ENCODE measurements at regions not wholly inside any gene's neighbourhood (a gene's known extent, or its start where the extent isn't known, plus 50 kb on each side); places are given as distances from the start of the nearest gene placed in this dataset.

DNA sequence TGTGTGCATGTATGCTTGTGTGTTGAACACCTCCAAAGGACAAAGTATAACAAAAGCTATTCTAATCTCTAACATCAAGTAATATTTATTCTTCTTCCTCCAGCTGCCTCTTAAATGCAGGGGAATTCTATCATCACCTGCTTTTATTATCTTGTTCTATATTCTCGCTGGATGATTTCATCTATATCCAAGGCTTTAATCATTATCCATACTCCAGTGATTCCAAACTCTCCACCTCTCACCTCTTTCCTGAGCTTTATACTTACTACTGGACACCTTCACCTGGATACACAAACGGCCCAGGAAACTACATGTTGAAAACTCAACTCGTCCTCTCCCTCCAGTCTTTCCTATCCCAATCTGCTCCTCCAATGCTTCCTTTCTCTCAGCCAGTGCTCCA lies 418.6 kb downstream of the KLF5 start:
- H3K4me1 ChIP-seq: no peaks in the 10 kb centered on the region
- no peaks in the 10 kb centered on the region for H3K27me3 ChIP-seq (replicated peaks; ENCODE audit: control insufficient read depth, insufficient read depth, low read length)
- no peaks in the 10 kb centered on the region for H3K4me1 Mint-ChIP-seq (ENCODE audit: low read depth, unreplicated experiment)
- H3K9me3 ChIP-seq: no peaks in the 10 kb centered on the region
- no peak overlapping the region for H3K27ac Mint-ChIP-seq (ENCODE audit: unreplicated experiment)
- H3K9me3 Mint-ChIP-seq (ENCODE audit: unreplicated experiment): peaks cover 6% of the 10 kb centered on the region
- H3K27me3 Mint-ChIP-seq (ENCODE audit: insufficient read depth, unreplicated experiment): no peaks in the 10 kb centered on the region
- BruUV-seq (replicated peaks): no TSS peak
- H3K4me3 Mint-ChIP-seq (ENCODE audit: unreplicated experiment): no peak overlapping the region
- TF ChIP-seq, protein P1, sequence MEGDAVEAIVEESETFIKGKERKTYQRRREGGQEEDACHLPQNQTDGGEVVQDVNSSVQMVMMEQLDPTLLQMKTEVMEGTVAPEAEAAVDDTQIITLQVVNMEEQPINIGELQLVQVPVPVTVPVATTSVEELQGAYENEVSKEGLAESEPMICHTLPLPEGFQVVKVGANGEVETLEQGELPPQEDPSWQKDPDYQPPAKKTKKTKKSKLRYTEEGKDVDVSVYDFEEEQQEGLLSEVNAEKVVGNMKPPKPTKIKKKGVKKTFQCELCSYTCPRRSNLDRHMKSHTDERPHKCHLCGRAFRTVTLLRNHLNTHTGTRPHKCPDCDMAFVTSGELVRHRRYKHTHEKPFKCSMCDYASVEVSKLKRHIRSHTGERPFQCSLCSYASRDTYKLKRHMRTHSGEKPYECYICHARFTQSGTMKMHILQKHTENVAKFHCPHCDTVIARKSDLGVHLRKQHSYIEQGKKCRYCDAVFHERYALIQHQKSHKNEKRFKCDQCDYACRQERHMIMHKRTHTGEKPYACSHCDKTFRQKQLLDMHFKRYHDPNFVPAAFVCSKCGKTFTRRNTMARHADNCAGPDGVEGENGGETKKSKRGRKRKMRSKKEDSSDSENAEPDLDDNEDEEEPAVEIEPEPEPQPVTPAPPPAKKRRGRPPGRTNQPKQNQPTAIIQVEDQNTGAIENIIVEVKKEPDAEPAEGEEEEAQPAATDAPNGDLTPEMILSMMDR (IDR thresholded peaks at IDR 0.05; ENCODE audit: insufficient read depth in 1 of 2, low read depth in 1 of 2, low read length in 1 of 2, severe bottlenecking in 1 of 2, unreplicated experiment in 1 of 2): no peak
- intact Hi-C loops (cut with micrococcal nuclease; ENCODE audit: unreplicated experiment): no loop called here
- no peak for DNase-seq
- POLR2A ChIA-PET: interaction anchor here (0.6 kb wide), 1 partner anchor 228 kb away, joined by 3 read pairs; no protein-coding TSS in a partner anchor
- H3K36me3 ChIP-seq (ENCODE audit: control insufficient read depth, insufficient read depth, low read length): no peaks in the 10 kb centered on the region
- CTCF ChIA-PET: no interaction called here
- H3K36me3 Mint-ChIP-seq (ENCODE audit: insufficient read depth, unreplicated experiment): no peaks in the 10 kb centered on the region
- no peak overlapping the region for H3K4me3 ChIP-seq (ENCODE audit: low read depth, low read length)

DNA sequence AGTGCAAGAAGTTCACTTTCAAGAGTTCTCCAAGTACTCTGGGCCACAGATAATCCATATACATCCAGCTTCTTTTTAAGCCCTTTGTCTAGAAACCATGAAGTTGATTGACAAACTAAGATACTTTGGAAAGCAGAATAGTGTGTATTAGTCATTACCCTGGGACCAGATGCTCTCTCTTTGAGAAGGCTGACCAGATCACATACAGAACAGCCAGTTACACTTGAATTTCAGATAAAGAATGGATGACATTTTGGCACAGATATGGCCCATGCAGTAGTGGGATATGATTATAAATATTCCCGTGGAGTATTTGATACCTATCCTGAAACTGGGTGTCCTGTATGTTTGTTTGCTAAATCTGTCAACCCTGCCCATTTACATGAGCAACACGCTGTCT lies 414.2 kb downstream of the KLF5 start:
- Mint-ChIP-seq H3K27me3 (ENCODE audit: insufficient read depth, unreplicated experiment) (no peaks in the 10 kb centered on the region), H3K36me3 (ENCODE audit: insufficient read depth, unreplicated experiment) (no peaks in the 10 kb centered on the region), H3K9me3 (ENCODE audit: unreplicated experiment) (peaks cover 16% of the 10 kb centered on the region), H3K4me3 (ENCODE audit: unreplicated experiment) (no peak overlapping the region), H3K4me1 (ENCODE audit: low read depth, unreplicated experiment) (no peaks in the 10 kb centered on the region), H3K27ac (ENCODE audit: unreplicated experiment) (no peak overlapping the region)
- DNase-seq: no peak
- Histone ChIP-seq H3K4me3 (ENCODE audit: low read depth, low read length) (no peak overlapping the region), H3K9me3 (no peaks in the 10 kb centered on the region; the same call in 1 of the 2 replicates), H3K27me3 (replicated peaks; ENCODE audit: control insufficient read depth, insufficient read depth, low read length) (no peaks in the 10 kb centered on the region), H3K36me3 (ENCODE audit: control insufficient read depth, insufficient read depth, low read length) (no peaks in the 10 kb centered on the region), H3K4me1 (no peaks in the 10 kb centered on the region)
- intact Hi-C loops (cut with micrococcal nuclease; ENCODE audit: unreplicated experiment): no loop called here
- CTCF ChIA-PET: no interaction called here
- POLR2A ChIA-PET: no interaction called here
- BruUV-seq (replicated peaks): no TSS peak
- TF ChIP-seq, protein P1 (IDR thresholded peaks at IDR 0.05; ENCODE audit: insufficient read depth in 1 of 2, low read depth in 1 of 2, low read length in 1 of 2, severe bottlenecking in 1 of 2, unreplicated experiment in 1 of 2): no peak

DNA sequence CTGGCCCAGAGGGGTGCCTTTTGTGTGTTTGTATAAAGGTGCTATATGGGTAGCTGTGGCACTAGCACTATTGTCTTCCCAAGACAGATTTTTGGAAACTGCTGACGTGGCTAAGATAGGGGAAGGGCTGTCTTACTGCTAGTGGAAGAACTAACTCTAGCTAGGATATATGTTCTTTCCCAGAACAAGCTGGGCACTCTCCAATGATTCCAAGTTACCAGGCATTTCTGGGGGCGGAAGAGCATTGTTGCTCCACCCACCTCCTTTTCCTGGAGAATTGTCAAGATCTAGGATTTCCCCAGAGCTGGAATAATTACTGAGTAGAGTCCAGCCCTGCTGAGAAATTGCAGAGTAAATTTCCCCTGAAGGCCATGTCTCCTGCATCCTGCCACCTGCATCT lies 408.3 kb downstream of the KLF5 start:
- CTCF ChIA-PET: no interaction called here

More for the DNA sequence above, 408.3 kb downstream of the KLF5 start:
- no peaks in the 10 kb centered on the region for H3K27me3 ChIP-seq (replicated peaks; ENCODE audit: control insufficient read depth, insufficient read depth, low read length)
- POLR2A ChIA-PET: no interaction called here
- Mint-ChIP-seq H3K36me3 (ENCODE audit: insufficient read depth, unreplicated experiment) (no peaks in the 10 kb centered on the region), H3K4me3 (ENCODE audit: unreplicated experiment) (no peak overlapping the region), H3K4me1 (ENCODE audit: low read depth, unreplicated experiment) (no peaks in the 10 kb centered on the region), H3K9me3 (ENCODE audit: unreplicated experiment) (peaks cover 7% of the 10 kb centered on the region), H3K27me3 (ENCODE audit: insufficient read depth, unreplicated experiment) (no peaks in the 10 kb centered on the region), H3K27ac (ENCODE audit: unreplicated experiment) (no peak overlapping the region)
- TF ChIP-seq, protein P1 (IDR thresholded peaks at IDR 0.05; ENCODE audit: insufficient read depth in 1 of 2, low read depth in 1 of 2, low read length in 1 of 2, severe bottlenecking in 1 of 2, unreplicated experiment in 1 of 2): no peak
- peaks cover 7% of the 10 kb centered on the region for H3K4me1 ChIP-seq
- intact Hi-C loops (cut with micrococcal nuclease; ENCODE audit: unreplicated experiment): no loop called here
- no peaks in the 10 kb centered on the region for H3K36me3 ChIP-seq (ENCODE audit: control insufficient read depth, insufficient read depth, low read length)
- DNase-seq: no peak
- H3K9me3 ChIP-seq: no peaks in the 10 kb centered on the region; the same call in 1 of the 2 replicates
- no peak overlapping the region for H3K4me3 ChIP-seq (ENCODE audit: low read depth, low read length)
- BruUV-seq (replicated peaks): no TSS peak

Measured in Caco-2 (cell line).